HG02973 (cell line): ENCODE measurements at regions not wholly inside any gene's neighbourhood (a gene's known extent, or its start where the extent isn't known, plus 50 kb on each side); places are given as distances from the start of the nearest gene placed in this dataset.

Source experiments
- ATAC-seq: cut with Tn5 transposase; IDR thresholded peaks from one replicate; pipeline ENCODE4 v1.9.1; 2021; ENCODE audit warnings: moderate library complexity; ENCODE audit not compliant: unreplicated experiment

DNA sequence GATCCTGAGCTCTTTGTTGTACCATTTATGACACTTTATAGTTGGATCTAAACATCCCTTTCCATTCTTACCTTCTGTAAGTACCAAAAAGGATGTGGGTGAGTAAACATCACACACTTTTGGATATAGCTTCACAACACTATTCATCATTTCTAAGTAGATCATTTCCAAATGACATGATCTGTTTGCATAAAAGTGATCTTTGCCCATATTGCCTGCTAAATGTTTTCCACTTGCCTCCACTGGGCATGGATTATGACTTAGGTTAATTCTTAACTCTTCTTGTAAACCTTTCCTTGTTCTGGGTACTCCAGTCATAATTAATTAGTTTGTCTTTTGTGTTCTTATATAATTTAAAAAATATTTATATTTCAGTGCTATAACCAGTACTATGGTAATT is 244.9 kb upstream of the AGA start:
- no peak for ATAC-seq

DNA sequence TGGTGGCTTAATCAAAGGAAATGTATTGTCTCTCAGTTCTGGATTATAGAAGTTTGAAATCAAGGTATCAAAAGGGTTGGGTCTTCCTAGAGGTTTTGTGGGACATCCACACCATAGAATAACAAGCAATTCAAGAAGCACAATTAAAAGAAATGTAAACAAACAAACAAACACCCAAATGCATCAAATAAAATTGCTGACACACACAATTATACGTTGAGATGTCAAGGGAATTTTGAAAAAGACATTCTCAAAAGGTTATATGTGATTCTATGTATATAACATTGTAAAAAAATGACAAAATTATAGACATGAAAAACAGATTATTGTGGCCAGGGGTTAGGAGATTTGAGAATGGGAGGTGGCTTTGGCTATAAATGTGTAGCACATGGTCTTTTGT is 250.7 kb upstream of the AGA start:
- ATAC-seq: no peak

DNA sequence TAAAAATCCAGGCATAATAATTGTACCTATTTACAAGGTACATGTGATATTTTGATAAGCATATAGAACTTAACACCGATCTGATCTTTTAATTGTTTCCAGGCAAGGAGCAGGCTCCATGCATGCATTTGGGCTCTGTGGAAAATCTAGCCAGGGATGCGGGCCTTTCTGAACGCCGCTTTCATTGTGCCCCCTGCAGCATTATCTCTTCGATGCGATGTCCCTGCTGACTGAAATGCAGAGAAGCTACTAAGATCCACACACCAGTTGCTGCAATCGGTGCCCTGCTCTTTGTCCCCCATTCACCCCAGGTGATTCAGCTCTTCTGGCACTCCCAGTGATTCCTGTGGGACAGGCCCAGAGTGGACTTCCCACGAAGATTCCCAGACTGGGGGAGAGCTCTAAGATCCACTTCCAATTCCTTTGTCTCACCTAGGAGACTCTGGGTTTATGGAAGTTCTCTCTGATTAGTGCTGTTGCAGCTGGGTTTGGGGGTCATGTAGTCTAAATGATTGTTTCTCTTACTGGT is 254.3 kb upstream of the AGA start:
- no peak for ATAC-seq

DNA sequence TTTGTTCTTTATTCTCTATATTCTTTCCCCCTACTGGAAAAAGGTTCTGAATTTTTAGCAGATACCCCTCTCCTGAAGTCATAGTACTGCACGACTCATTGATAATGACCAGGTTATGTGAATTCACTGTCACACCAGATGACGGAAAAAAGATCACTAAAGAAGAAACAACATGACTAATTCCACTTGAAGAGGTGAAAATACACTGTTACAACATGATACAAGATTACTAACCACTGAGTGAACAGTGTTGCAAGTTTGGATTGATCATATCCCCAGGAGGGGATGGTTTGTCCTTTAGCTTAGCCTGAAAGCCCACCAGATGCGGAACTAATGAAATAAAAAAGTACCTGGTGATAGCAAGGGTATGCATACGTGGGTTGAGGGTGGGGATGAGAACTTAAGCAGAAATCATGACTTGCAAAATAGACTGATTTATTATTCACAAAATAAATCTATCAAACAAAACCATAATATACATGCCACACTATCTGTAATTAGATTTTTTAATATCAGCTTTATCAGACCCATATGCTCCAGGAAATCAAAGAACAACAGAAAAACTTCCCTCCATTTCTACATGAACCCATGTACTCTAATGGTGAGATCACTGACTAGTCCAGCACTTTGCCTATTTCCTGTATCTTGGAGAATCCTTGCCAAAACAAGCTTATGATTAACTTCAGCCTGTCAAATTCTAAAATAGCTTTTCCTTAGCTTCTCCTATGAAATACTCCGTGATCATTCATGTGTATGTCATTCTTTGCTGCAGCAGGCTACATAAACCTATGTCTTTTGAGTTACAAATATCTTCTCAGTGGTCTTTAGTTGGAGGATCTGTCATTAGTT is 257.4 kb upstream of the AGA start:
- no peak for ATAC-seq

DNA sequence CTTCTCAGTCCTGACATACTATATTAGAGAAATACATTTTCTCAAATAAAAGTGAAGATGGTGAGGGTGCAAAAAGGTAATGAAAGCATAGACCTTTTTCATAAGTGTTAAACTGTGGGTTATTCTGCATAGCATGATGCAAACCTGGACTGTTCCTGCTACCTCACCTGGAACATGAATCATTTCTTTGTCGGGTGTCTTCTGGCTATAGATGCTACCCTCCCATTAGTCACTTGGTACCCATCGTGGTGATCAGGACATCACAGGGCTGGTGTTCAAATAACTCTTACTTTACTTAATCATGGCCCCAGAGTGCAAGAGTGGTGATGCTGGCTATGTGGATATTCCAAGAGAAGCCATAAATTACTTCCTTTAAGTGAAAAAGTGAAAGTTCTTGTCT is 264.7 kb upstream of the AGA start:
- no peak for ATAC-seq

DNA sequence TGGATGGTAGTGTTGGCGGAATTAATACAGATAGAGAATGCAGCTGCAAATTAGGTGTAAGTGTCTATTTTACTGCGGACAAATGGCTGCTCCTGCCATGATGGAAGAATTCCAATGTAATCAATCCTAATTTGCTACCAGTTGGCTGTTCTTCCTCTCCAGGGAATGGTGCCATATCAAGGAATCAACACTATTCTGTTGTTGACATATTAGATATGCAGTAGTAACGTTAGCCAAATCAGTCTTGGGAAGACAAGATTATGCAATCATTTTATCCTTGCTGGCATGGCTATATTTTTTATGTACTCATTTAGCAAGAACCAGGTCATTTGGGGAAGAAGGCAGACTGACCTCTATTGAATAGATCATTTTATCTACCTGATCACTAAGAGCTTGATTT is 271.2 kb upstream of the AGA start:
- no peak for ATAC-seq

DNA sequence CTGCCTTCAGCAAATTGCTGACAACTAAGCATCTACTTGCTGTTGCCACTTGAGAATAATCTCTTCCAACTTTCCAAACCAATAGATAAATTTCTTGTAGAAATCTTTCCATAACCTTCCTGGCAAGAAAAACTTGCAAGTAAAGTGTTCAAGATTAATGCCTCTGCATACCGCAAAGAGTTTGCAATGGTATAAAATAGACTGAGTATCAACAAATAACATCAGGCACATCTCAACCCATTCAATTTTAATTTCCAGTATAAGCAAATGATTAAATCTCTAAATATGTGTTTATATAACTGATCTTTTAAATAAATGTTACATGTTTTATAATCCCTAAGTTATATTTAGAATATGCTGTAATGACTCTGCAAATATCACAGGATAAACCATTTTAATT is 275.2 kb upstream of the AGA start:
- ATAC-seq: no peak

DNA sequence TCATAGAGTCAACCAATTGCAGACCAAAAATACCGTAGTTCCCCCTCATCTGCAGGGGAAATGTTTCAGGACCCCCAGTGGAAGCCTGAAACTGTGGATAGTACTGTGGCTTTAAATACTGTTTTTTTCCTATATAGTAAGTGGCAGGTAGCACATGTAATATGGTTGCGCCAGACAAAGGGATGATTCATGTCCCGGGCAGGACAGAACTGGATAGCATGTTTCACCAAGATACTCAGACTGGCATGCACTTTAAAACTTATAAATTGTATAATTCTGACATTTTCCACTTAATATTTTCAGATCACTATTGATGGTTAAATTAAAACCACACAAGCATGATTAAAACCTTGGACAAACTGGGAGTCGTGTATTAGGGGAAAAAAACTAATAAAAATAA is 276.3 kb upstream of the AGA start:
- no peak for ATAC-seq

DNA sequence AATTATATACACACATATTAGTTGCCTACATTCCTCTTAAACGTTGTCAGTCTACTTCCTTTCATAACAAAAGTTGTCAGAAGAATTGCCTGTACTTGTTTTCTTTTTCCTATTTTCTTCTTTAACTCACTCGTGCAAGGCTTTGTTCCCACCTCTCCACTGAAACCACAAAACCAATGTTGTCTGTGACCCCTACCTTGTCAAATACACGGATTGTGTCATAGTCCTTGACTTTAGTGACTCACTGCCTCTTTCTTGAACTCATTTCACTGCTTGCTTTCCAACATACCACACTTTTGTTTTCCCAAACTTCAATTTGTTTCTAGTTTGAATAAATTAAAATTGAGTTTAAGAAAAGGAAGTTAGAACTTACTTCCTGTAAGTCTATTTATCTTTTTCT is 283.9 kb upstream of the AGA start:
- ATAC-seq: no peak

DNA sequence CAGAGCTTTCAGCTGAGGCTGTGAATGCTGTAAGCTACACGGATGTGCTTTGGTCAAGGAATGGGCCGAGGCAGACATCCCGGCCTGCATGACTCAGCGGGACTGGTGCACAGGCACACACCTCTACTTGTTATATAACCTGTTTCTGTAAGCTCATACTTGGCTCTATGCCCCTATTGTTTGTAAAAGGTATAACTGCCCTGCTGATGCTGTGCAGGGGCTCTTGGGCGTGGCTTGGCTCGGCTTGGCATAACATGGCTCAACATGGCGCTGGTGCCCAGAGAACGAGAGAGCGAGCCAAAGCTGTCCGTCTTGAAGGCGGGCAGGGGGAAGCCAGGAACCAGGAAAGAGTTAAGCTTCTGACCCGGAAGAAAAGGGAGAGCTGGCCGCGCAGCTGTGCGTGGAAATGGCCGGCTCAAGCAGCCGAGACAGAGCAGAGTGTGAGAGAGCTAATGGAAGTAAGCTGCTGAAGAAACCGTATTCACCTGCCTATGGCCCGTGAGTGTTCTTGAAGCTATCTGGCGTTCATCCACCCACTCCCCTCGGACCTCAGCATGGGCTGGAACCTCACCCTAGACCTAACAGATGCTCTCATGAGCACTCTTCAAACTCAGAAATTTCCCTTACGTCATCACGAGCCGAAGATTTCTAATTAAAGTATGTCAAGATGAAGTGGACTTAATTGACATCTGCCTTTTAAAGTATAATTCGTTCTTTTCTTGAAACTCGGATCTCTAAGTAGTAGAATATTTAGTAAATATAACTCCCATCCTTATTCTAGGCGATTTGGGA is 286.3 kb upstream of the AGA start:
- ATAC-seq: no peak

DNA sequence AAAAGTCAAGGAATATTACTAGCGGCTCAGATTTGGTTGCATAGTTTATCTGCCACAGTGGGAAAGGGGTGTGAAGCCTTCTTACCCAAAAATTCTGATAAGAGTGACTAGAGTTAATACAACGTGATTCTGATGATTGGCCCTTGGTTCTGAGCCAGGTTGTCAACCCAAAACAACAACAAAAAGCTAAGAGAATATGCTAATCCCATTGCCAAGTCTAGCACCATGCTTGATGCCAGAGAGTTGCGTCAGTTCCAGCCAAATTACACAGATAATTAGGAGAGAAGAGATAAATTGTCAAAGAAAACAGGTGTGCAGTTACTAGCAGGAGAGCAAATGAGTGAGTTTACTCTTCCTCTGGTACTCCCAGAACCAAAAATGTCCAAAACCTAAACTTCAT is 287.4 kb upstream of the AGA start:
- ATAC-seq: no peak

DNA sequence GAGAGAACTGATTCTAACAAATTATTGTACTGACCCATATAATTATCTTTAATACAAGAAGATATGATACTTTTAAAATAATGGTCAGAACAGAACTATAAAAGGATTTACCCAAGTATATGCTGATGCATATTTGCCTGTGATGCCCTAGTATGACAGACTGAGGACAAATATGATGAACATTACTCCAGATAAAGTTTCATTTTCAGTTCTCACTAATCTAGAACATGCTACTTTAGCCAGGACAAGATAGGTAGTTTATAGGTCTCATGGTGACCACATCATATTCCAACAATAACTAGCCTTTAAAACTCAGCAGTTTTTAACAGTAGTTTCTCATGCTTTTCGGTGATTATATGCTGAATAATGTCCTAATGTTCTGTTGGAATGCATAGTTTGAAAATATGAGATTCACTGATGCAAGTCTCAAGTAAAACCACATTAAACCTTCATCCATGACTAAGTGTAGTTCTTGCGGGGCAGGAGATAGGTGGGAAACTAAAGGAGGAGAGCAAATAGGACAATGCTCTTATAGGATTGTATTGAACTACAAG is 295.2 kb upstream of the AGA start:
- no peak for ATAC-seq

DNA sequence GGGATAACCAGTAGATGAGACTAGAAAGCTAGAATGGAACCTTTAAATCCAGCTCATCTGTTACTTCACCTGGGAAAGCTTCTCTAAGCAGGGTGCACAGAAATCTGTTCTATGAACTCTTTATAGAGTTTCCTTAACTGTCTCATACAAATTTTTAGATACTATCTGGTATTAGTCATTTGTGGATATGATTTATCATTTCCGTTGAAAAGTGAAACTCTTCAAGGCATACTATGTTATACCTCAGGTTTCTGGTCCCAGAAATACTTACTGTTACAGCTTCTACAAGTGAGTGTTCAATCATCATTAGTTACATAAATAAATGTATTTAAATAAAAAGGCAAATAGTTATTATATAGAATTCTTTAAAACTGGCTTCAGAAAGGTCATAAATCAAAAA is 298.3 kb upstream of the AGA start:
- no peak for ATAC-seq

DNA sequence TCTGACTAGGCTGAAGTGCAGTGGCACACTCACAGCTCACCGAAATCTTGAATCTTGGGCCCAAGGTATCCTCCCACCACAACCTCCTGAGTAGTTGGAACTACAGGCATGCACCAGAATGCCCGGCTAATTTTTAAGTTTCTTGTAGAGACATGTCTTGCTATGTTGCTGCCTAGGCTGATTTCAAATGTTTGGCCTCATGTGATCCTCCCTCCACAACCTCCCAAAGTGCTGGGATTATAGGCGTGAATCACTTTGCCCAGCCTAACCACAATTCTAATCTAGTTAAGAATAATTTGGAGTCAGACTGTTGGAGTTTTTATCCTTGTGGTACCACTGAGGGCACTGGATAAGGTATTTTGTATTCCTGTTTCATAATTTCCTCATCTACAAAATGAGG is 317.5 kb upstream of the AGA start:
- ATAC-seq: no peak

DNA sequence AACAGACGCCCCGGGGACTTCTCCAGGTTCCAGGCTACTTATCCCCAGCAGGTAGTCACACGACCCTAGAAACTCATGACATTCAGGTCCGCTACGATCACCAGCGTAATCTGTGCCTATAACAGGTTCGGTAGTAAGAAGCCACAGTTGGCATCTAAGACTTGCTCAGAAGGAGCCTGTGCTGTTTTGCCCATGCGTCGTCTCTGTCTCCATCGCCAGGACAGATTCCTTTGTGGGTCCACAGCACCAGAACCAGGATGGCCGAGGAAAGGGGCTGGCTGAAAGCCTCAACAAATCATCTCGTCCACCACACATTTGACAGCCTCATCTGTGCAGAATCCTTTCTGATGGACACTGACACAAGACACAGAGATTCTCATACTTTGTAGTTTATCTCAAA is 319.5 kb upstream of the AGA start:
- ATAC-seq: no peak

DNA sequence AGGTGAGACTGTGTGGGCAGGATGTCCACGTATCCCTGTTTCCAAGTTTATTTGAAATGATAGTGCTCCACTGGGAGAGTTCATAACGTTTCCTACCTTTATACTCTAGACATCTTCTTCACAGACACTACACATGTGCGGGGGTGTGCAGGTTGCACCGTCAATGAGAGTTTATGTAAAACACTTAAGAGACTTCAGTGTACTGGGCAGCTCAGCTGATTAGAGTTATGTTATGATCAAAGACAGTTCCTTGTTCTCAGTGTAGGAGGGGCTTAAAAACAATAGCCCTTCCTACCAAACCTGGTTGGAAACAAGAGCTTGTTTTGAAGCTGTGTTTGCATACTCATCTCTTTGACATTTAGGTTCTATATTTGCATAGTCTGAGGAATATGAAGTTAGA is 326.9 kb upstream of the AGA start:
- no peak for ATAC-seq

DNA sequence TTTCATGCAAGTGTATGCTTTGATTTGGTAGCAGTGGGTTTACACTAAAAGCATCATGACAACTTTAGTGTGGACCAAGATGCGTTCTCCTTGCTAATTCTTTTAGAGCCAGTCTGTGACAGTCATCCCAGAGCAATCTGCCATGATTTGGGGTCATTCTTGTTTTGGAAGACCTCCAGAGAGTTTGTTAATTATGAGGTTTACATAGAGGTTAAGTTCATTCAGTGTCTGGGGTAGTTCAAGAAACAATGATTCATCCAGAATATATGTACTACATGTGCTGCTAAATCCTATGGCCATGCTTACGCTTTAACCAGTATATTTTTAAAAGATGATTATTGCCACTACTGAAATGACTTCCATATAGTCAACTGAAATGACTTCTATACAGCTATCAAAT is 328.5 kb upstream of the AGA start:
- ATAC-seq: no peak

DNA sequence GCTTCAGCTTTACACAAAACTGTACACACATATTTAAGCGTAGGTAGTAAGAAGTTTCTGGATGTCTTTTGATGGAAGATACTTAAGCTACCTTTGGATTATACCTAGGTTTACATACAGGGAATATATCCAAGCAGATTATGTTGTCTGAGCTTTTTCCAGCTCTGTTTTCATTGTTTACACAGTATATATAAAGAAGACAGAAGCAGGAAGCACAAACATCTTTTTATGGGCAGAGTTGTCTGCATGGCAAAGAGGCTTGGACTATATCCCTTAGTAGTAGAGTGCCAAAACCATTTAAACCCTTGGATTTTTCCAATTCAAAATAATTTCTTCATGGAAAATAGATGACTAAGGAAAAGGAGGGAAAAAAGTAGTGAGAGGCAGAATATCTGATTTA is 329.4 kb upstream of the AGA start:
- no peak for ATAC-seq

DNA sequence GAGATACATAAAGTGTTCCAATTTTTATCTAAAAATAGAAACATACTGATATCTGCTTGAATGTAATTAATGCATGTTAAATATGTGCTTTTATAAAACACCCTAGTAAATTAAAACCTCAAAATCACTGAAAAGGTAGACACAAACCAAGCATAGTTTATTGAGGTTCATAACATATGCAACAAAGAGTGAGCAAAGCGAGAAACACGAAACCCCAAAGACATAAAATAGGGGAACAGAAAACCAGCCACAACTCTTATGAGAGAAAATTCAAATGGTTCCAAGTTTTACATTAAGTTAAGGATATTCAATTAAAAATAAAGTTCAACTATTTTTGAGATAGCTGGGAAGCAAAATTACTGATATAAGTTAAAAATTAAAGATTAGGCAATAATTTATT is 336.4 kb upstream of the AGA start:
- no peak for ATAC-seq

DNA sequence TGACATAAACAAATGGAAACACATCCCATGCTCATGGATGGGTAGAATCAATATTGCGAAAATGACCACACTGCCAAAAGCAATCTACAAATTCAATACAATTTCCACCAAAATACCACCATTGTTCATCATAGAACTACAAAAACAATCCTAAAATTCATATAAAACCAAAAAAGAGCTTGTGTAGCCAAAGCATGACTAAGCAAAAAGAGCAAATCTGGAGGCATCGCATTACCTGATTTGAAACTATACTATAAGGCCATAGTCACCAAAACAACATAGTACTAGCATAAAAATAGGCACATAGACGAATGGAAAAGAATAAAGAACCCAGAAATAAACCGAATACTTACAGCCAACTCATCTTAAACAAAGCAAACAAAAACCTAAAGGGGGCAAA is 342.8 kb upstream of the AGA start:
- ATAC-seq: no peak

DNA sequence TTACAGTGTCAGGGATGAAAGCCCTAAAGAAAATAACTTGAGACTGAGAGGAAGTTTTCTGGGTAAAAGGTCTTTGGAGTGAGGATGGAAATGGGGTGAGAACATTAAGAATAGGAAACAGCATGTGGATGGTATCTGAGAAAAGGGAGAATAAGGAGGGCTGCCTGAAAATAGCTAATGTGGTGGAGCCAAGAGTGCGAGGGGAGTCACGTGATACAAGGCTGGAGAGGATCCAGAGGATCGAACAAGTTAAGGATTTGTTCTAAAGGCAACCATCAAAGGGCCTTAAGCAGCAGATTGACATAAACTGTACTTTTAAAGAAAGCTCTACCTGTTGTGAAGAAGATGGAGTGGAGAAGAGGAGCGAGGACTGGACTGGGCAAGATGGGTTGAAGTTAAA is 347.4 kb upstream of the AGA start:
- ATAC-seq: no peak

DNA sequence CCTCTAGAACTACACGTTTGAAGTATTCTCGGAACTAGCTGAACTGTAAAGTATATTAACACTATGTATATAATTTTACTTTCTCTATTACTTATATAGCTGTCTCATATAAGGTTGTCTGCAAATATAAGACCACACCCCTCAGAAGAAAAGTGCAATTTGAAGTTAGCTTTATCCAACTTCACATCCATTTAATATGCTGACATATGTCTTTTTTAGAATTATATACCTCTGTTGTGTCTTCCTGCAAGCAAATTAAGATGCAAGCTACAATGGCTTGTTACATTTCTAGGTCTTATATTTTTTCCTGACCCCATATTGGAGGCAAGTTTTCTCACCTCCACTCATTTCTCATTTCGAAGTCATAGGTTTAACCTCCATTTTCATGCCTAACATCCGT is 349.0 kb upstream of the AGA start:
- ATAC-seq: no peak
